NT2/D1 (cell line): ENCODE measurements at regions not wholly inside any gene's neighbourhood (a gene's known extent, or its start where the extent isn't known, plus 50 kb on each side); places are given as distances from the start of the nearest gene placed in this dataset.

Experiments
- SUZ12 ChIP-seq: IDR thresholded peaks from 2 replicates; pipeline ENCODE4 v1.6.1; 2011; ENCODE audit not compliant: insufficient read length, insufficient read depth; ENCODE audit errors: extremely low read depth
- YY1 ChIP-seq: IDR thresholded peaks from 2 replicates; pipeline ENCODE4 v1.6.1; 2011; ENCODE audit not compliant: insufficient read length, insufficient read depth
- ZNF274 ChIP-seq: IDR thresholded peaks from 2 replicates; pipeline ENCODE4 v1.6.1; 2011; ENCODE audit warnings: mild to moderate bottlenecking, low read depth, low read length

- TF ChIP-seq SUZ12 (no peak), YY1 (no peak), ZNF274 (no peak)
These were observed 126.0 kb upstream of the TOP1 start for GRCh38 chr20:40902661-40903060.
